GM23338 (cell line): ENCODE measurements at regions not wholly inside any gene's neighbourhood (a gene's known extent, or its start where the extent isn't known, plus 50 kb on each side); places are given as distances from the start of the nearest gene placed in this dataset.

ENCODE experiments used
- ATAC-seq: fragments of 200-7000 bp; cut with Tn5 transposase; 3 replicates; pipeline ENCODE4 v1.9.1; 2020
- DNase-seq: peaks from one replicate; pipeline ENCODE4 v3.0.0-alpha.2; 2015; ENCODE audit warnings: low spot score
- H2AFZ ChIP-seq: fragments of 200-600 bp; sonication (generic); 2 replicates; pipeline ENCODE4 v1.8.0; 2016; ENCODE audit warnings: antibody characterized with exemption, mild to moderate bottlenecking, moderate library complexity
- H3F3A ChIP-seq: fragments of 200-600 bp; sonication (generic); replicated peaks from 2 replicates; pipeline ENCODE4 v1.8.0; 2017; ENCODE audit warnings: antibody characterized with exemption, mixed run types, low read depth
- H3K27ac ChIP-seq: fragments of 200-600 bp; sonication (generic); 2 replicates; pipeline ENCODE4 v1.6.1; 2016; ENCODE audit warnings: low read depth
- H3K27me3 ChIP-seq: fragments of 200-600 bp; sonication (generic); 2 replicates; pipeline ENCODE4 v1.8.0; 2016; ENCODE audit warnings: mild to moderate bottlenecking, mixed run types, moderate library complexity; ENCODE audit not compliant: insufficient read depth
- H3K36me3 ChIP-seq: fragments of 200-600 bp; sonication (generic); 2 replicates; pipeline ENCODE4 v1.8.0; 2016; ENCODE audit warnings: mild to moderate bottlenecking; ENCODE audit not compliant: insufficient read depth
- H3K4me1 ChIP-seq: fragments of 200-600 bp; sonication (generic); 2 replicates; pipeline ENCODE4 v1.8.0; 2016; ENCODE audit warnings: mild to moderate bottlenecking, moderate library complexity; ENCODE audit not compliant: insufficient read depth
- H3K4me2 ChIP-seq: fragments of 200-600 bp; sonication (generic); 2 replicates; pipeline ENCODE4 v1.7.1; 2017; ENCODE audit warnings: mixed run types
- H3K4me3 ChIP-seq: fragments of 200-600 bp; sonication (generic); 2 replicates; pipeline ENCODE4 v1.6.1; 2016; ENCODE audit warnings: mixed run types
- H3K79me2 ChIP-seq: fragments of 200-600 bp; sonication (generic); replicated peaks from 2 replicates; pipeline ENCODE4 v1.8.0; 2017; ENCODE audit warnings: mild to moderate bottlenecking; ENCODE audit not compliant: insufficient read depth
- H3K9me2 ChIP-seq: fragments of 200-600 bp; sonication (generic); 2 replicates; pipeline ENCODE4 v1.8.0; 2017; ENCODE audit not compliant: insufficient read depth
- H4K20me1 ChIP-seq: fragments of 200-600 bp; sonication (generic); replicated peaks from 2 replicates; pipeline ENCODE4 v1.8.0; 2017; ENCODE audit warnings: mild to moderate bottlenecking; ENCODE audit not compliant: insufficient read depth
- H3K27ac Mint-ChIP-seq: 2 replicates; pipeline ENCODE4 v1.8.0; 2020; ENCODE audit warnings: inconsistent platforms, mild to moderate bottlenecking, moderate library complexity, mixed read lengths
- H3K27me3 Mint-ChIP-seq: 3 replicates; pipeline ENCODE4 v1.8.0; 2022; ENCODE audit warnings: low read depth, mild to moderate bottlenecking, moderate library complexity, mixed read lengths, inconsistent platforms; ENCODE audit not compliant: insufficient read depth, poor library complexity
- H3K36me3 Mint-ChIP-seq: 3 replicates; pipeline ENCODE4 v1.8.0; 2021; ENCODE audit warnings: low read depth, mild to moderate bottlenecking, inconsistent platforms, moderate library complexity, mixed read lengths
- H3K4me1 Mint-ChIP-seq: 3 replicates; pipeline ENCODE4 v1.8.0; 2020; ENCODE audit warnings: mild to moderate bottlenecking, inconsistent platforms, mixed read lengths
- H3K4me3 Mint-ChIP-seq: 3 replicates; pipeline ENCODE4 v1.8.0; 2021; ENCODE audit warnings: moderate library complexity, mild to moderate bottlenecking, inconsistent platforms, mixed read lengths
- H3K9me3 Mint-ChIP-seq: 3 replicates; pipeline ENCODE4 v1.8.0; 2020; ENCODE audit warnings: moderate library complexity, mild to moderate bottlenecking, inconsistent platforms, mixed read lengths
- CREB1 ChIP-seq: fragments of 250-450 bp; sonication (Bioruptor Pico); IDR thresholded peaks from 2 replicates; pipeline ENCODE4 v1.5.0; 2020; ENCODE audit warnings: low read depth, mild to moderate bottlenecking, moderate library complexity
- CTCF ChIP-seq, 2 experiments: fragments of 200-600 bp in 1 of 2; sonication (generic) in 1 of 2; conservative IDR thresholded peaks; 2 replicates each; pipeline versions ENCODE4 v1.5.1 to v1.6.1; 2016 to 2017; ENCODE audit warnings: antibody characterized with exemption in 2 of 2, low read depth in 2 of 2, mild to moderate bottlenecking in 2 of 2, moderate library complexity in 1 of 2
- EZH2 ChIP-seq: fragments of 200-600 bp; sonication (generic); IDR thresholded peaks from one replicate; pipeline ENCODE4 v1.8.0; 2017; ENCODE audit warnings: antibody characterized with exemption, mild to moderate bottlenecking, low read depth; ENCODE audit not compliant: unreplicated experiment
- EZH2phosphoT487 ChIP-seq: fragments of 200-600 bp; sonication (generic); IDR thresholded peaks from one replicate; pipeline ENCODE4 v1.8.1; 2018; ENCODE audit warnings: antibody characterized with exemption; ENCODE audit not compliant: unreplicated experiment
- JUNB ChIP-seq: IDR thresholded peaks from one replicate; pipeline ENCODE4 v1.6.1; 2016; ENCODE audit warnings: antibody characterized with exemption; ENCODE audit not compliant: unreplicated experiment
- NANOG ChIP-seq: IDR thresholded peaks from 2 replicates; pipeline ENCODE4 v1.6.1; 2016; ENCODE audit warnings: antibody characterized with exemption, borderline replicate concordance
- POLR2AphosphoS5 ChIP-seq: IDR thresholded peaks from 2 replicates; pipeline ENCODE4 v1.6.1; 2016; ENCODE audit warnings: antibody characterized with exemption, low read depth
- REST ChIP-seq: IDR thresholded peaks from one replicate; pipeline ENCODE4 v1.6.1; 2018; ENCODE audit warnings: antibody characterized with exemption; ENCODE audit not compliant: unreplicated experiment
- STAT1 ChIP-seq: IDR thresholded peaks from one replicate; pipeline ENCODE4 v1.6.1; 2016; ENCODE audit warnings: antibody characterized with exemption; ENCODE audit not compliant: unreplicated experiment
- ZNF114 ChIP-seq: fragments of 250-450 bp; sonication (Bioruptor Pico); IDR thresholded peaks from 2 replicates; pipeline ENCODE4 v1.5.0; 2020; ENCODE audit warnings: mild to moderate bottlenecking, moderate library complexity
- ZNF331 ChIP-seq: fragments of 250-450 bp; sonication (Bioruptor Pico); IDR thresholded peaks from 2 replicates; pipeline ENCODE4 v1.5.0; 2020; ENCODE audit warnings: low read depth, mild to moderate bottlenecking, moderate library complexity
- TF ChIP-seq, protein P1 (sequence below): fragments of 250-450 bp; sonication (Bioruptor Pico); IDR thresholded peaks from 2 replicates; pipeline ENCODE4 v1.5.0; 2020; ENCODE audit warnings: mild to moderate bottlenecking, moderate library complexity
- TF ChIP-seq, protein P2 (sequence below): IDR thresholded peaks from 2 replicates; pipeline ENCODE4 v1.6.1; 2016; ENCODE audit warnings: antibody characterized with exemption

GRCh38 chr12:80040075-80040738 is 59.1 kb upstream of the OTOGL start:
- Mint-ChIP-seq H3K36me3 (no peaks in the 10 kb centered on the region), H3K27me3 (no peaks in the 10 kb centered on the region), H3K27ac (no peak overlapping the region), H3K4me1 (no peaks in the 10 kb centered on the region), H3K9me3 (no peaks in the 10 kb centered on the region), H3K4me3 (no peak overlapping the region)
- no peaks in the 10 kb centered on the region for H3F3A ChIP-seq
- no peaks in the 10 kb centered on the region for H3K9me2 ChIP-seq
- no peaks in the 10 kb centered on the region for H4K20me1 ChIP-seq
- no peaks in the 10 kb centered on the region for H3K4me1 ChIP-seq
- no peak overlapping the region for H3K4me2 ChIP-seq
- no peak overlapping the region for H2AFZ ChIP-seq
- TF ChIP-seq ZNF114, result no peak
- no peak for TF ChIP-seq CTCF (conservative IDR thresholded peaks at IDR 0.05; ENCODE audit: low read depth in 2 of 2)
- no peak for TF ChIP-seq JUNB
- TF ChIP-seq, protein P1, sequence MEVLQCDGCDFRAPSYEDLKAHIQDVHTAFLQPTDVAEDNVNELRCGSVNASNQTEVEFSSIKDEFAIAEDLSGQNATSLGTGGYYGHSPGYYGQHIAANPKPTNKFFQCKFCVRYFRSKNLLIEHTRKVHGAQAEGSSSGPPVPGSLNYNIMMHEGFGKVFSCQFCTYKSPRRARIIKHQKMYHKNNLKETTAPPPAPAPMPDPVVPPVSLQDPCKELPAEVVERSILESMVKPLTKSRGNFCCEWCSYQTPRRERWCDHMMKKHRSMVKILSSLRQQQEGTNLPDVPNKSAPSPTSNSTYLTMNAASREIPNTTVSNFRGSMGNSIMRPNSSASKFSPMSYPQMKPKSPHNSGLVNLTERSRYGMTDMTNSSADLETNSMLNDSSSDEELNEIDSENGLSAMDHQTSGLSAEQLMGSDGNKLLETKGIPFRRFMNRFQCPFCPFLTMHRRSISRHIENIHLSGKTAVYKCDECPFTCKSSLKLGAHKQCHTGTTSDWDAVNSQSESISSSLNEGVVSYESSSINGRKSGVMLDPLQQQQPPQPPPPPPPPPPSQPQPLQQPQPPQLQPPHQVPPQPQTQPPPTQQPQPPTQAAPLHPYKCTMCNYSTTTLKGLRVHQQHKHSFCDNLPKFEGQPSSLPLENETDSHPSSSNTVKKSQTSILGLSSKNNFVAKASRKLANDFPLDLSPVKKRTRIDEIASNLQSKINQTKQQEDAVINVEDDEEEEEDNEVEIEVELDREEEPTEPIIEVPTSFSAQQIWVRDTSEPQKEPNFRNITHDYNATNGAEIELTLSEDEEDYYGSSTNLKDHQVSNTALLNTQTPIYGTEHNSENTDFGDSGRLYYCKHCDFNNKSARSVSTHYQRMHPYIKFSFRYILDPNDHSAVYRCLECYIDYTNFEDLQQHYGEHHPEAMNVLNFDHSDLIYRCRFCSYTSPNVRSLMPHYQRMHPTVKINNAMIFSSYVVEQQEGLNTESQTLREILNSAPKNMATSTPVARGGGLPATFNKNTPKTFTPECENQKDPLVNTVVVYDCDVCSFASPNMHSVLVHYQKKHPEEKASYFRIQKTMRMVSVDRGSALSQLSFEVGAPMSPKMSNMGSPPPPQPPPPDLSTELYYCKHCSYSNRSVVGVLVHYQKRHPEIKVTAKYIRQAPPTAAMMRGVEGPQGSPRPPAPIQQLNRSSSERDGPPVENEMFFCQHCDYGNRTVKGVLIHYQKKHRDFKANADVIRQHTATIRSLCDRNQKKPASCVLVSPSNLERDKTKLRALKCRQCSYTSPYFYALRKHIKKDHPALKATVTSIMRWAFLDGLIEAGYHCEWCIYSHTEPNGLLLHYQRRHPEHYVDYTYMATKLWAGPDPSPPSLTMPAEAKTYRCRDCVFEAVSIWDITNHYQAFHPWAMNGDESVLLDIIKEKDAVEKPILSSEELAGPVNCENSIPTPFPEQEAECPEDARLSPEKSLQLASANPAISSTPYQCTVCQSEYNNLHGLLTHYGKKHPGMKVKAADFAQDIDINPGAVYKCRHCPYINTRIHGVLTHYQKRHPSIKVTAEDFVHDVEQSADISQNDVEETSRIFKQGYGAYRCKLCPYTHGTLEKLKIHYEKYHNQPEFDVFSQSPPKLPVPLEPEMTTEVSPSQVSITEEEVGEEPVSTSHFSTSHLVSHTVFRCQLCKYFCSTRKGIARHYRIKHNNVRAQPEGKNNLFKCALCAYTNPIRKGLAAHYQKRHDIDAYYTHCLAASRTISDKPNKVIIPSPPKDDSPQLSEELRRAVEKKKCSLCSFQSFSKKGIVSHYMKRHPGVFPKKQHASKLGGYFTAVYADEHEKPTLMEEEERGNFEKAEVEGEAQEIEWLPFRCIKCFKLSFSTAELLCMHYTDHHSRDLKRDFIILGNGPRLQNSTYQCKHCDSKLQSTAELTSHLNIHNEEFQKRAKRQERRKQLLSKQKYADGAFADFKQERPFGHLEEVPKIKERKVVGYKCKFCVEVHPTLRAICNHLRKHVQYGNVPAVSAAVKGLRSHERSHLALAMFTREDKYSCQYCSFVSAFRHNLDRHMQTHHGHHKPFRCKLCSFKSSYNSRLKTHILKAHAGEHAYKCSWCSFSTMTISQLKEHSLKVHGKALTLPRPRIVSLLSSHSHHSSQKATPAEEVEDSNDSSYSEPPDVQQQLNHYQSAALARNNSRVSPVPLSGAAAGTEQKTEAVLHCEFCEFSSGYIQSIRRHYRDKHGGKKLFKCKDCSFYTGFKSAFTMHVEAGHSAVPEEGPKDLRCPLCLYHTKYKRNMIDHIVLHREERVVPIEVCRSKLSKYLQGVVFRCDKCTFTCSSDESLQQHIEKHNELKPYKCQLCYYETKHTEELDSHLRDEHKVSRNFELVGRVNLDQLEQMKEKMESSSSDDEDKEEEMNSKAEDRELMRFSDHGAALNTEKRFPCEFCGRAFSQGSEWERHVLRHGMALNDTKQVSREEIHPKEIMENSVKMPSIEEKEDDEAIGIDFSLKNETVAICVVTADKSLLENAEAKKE, result no peak
- TF ChIP-seq, protein P2, sequence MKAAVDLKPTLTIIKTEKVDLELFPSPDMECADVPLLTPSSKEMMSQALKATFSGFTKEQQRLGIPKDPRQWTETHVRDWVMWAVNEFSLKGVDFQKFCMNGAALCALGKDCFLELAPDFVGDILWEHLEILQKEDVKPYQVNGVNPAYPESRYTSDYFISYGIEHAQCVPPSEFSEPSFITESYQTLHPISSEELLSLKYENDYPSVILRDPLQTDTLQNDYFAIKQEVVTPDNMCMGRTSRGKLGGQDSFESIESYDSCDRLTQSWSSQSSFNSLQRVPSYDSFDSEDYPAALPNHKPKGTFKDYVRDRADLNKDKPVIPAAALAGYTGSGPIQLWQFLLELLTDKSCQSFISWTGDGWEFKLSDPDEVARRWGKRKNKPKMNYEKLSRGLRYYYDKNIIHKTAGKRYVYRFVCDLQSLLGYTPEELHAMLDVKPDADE, result no peak
- TF ChIP-seq STAT1, result no peak
- TF ChIP-seq EZH2, result no peak
- no peak for TF ChIP-seq ZNF331 (CRISPR knock-in tag)
- TF ChIP-seq REST, result no peak
- no peak for TF ChIP-seq NANOG
- no peak for TF ChIP-seq EZH2phosphoT487
- no peak for TF ChIP-seq POLR2AphosphoS5
- no peak for TF ChIP-seq CREB1
- H3K36me3 ChIP-seq, result no peaks in the 10 kb centered on the region
- ATAC-seq (no peak), DNase-seq (no peak)
- no peaks in the 10 kb centered on the region; the same call in 1 of the 2 replicates for H3K27me3 ChIP-seq
- H3K27ac ChIP-seq, result no peak overlapping the region
- no peaks in the 10 kb centered on the region for H3K79me2 ChIP-seq
- no peak overlapping the region for H3K4me3 ChIP-seq
